HUES64 (cell line): ENCODE measurements at regions not wholly inside any gene's neighbourhood (a gene's known extent, or its start where the extent isn't known, plus 50 kb on each side); places are given as distances from the start of the nearest gene placed in this dataset.

Source experiments
- H3K27ac ChIP-seq: 2 replicates; pipeline ENCODE4 v1.7.0; 2013; ENCODE audit warnings: low read depth, low read length, inconsistent platforms
- H3K27me3 ChIP-seq: 2 replicates; pipeline ENCODE4 v1.6.1; 2013; ENCODE audit warnings: mild to moderate bottlenecking, low read length; ENCODE audit not compliant: insufficient read depth
- H3K36me3 ChIP-seq: 2 replicates; pipeline ENCODE4 v1.6.1; 2013; ENCODE audit warnings: mild to moderate bottlenecking, low read length; ENCODE audit not compliant: insufficient read depth
- H3K4me1 ChIP-seq: 2 replicates; pipeline ENCODE4 v1.6.1; 2013; ENCODE audit warnings: mild to moderate bottlenecking, low read length, moderate library complexity; ENCODE audit not compliant: insufficient read depth
- H3K4me3 ChIP-seq: 2 replicates; pipeline ENCODE4 v1.5.1; 2013; ENCODE audit warnings: mild to moderate bottlenecking, low read length, moderate library complexity
- H3K9ac ChIP-seq: 2 replicates; pipeline ENCODE4 v1.6.1; 2013; ENCODE audit warnings: mild to moderate bottlenecking, low read depth, low read length
- H3K9me3 ChIP-seq: 2 replicates; pipeline ENCODE4 v1.6.1; 2013; ENCODE audit warnings: low read depth, low read length; ENCODE audit not compliant: insufficient read depth
- WGBS: fragments of 150-250, 120-280 bp; methylation state at CpG from one replicate; pipeline ENCODE4 v1.1.7; 2013; ENCODE audit warnings: missing lambda C conversion rate; 5-methylcytosine and 5-hydroxymethylcytosine counted together

- Histone ChIP-seq H3K4me1 (no peaks in the 10 kb centered on the region), H3K27me3 (no peaks in the 10 kb centered on the region), H3K4me3 (no peak overlapping the region), H3K36me3 (no peaks in the 10 kb centered on the region), H3K27ac (no peak overlapping the region), H3K9me3 (no peaks in the 10 kb centered on the region), H3K9ac (no peak overlapping the region)
- 93% methylated on average over 7 of the region's 7 CpGs for WGBS
Observed at GRCh38 chr9:16335788-16336580, 534.5 kb downstream of the BNC2 start.

- Histone ChIP-seq H3K9ac (no peak overlapping the region), H3K36me3 (no peaks in the 10 kb centered on the region), H3K4me3 (no peak overlapping the region), H3K9me3 (no peaks in the 10 kb centered on the region), H3K27ac (no peak overlapping the region), H3K4me1 (no peaks in the 10 kb centered on the region), H3K27me3 (no peaks in the 10 kb centered on the region)
- 62% methylated on average over 2 of the region's 2 CpGs for WGBS
Observed at GRCh38 chr9:16336833-16337232, 533.6 kb downstream of the BNC2 start.

- WGBS, result 92% methylated on average over 5 of the region's 5 CpGs
- H3K36me3 ChIP-seq, result no peaks in the 10 kb centered on the region
- no peak overlapping the region for H3K4me3 ChIP-seq
- H3K27ac ChIP-seq, result no peak overlapping the region
- H3K9me3 ChIP-seq, result no peaks in the 10 kb centered on the region
- H3K27me3 ChIP-seq, result no peaks in the 10 kb centered on the region
- no peak overlapping the region for H3K9ac ChIP-seq
- no peaks in the 10 kb centered on the region for H3K4me1 ChIP-seq
Observed at GRCh38 chr9:16337322-16338029, 533.0 kb downstream of the BNC2 start.

- no peak overlapping the region for H3K9ac ChIP-seq
- peaks cover 6% of the 10 kb centered on the region; the same call in 1 of the 2 replicates for H3K4me1 ChIP-seq
- H3K36me3 ChIP-seq, result no peaks in the 10 kb centered on the region
- no peaks in the 10 kb centered on the region for H3K9me3 ChIP-seq
- 92% methylated on average over 2 of the region's 2 CpGs for WGBS
- no peak overlapping the region for H3K4me3 ChIP-seq
- H3K27ac ChIP-seq, result no peak overlapping the region
- H3K27me3 ChIP-seq, result no peaks in the 10 kb centered on the region
Observed at GRCh38 chr9:16341177-16341576, 529.3 kb downstream of the BNC2 start.

GRCh38 chr9:16342246-16343020 is 528.0 kb downstream of the BNC2 start:
- Histone ChIP-seq H3K27ac (no peak overlapping the region), H3K4me1 (peaks cover 6% of the 10 kb centered on the region; the same call in 1 of the 2 replicates), H3K27me3 (no peaks in the 10 kb centered on the region), H3K4me3 (no peak overlapping the region), H3K9ac (no peak overlapping the region), H3K9me3 (no peaks in the 10 kb centered on the region), H3K36me3 (no peaks in the 10 kb centered on the region)
- WGBS, result 98% methylated on average over 7 of the region's 7 CpGs

- Histone ChIP-seq H3K27ac (no peak overlapping the region), H3K9me3 (no peaks in the 10 kb centered on the region)
- 93% methylated on average over 11 of the region's 12 CpGs for WGBS
Observed at GRCh38 chr9:16343249-16344237, 526.9 kb downstream of the BNC2 start.

GRCh38 chr9:16344343-16344742 is 526.1 kb downstream of the BNC2 start:
- H3K4me3 ChIP-seq, result no peak overlapping the region
- no peaks in the 10 kb centered on the region for H3K27me3 ChIP-seq
- H3K9me3 ChIP-seq, result no peaks in the 10 kb centered on the region
- 69% methylated on average over 6 of the region's 6 CpGs for WGBS
- no peaks in the 10 kb centered on the region for H3K36me3 ChIP-seq
- no peak overlapping the region for H3K27ac ChIP-seq
- no peak overlapping the region for H3K9ac ChIP-seq
- peaks cover 6% of the 10 kb centered on the region; the same call in 1 of the 2 replicates for H3K4me1 ChIP-seq

More at GRCh38 chr9:16343249-16344237, 526.9 kb downstream of the BNC2 start:
- Histone ChIP-seq H3K9ac (no peak overlapping the region), H3K36me3 (no peaks in the 10 kb centered on the region), H3K27me3 (no peaks in the 10 kb centered on the region), H3K4me1 (peaks cover 6% of the 10 kb centered on the region; the same call in 1 of the 2 replicates), H3K4me3 (no peak overlapping the region)

GRCh38 chr9:16345902-16346301 is 524.6 kb downstream of the BNC2 start:
- Histone ChIP-seq H3K4me3 (no peak overlapping the region), H3K27me3 (no peaks in the 10 kb centered on the region), H3K9ac (no peak overlapping the region), H3K4me1 (peaks cover 6% of the 10 kb centered on the region; the same call in 1 of the 2 replicates), H3K36me3 (no peaks in the 10 kb centered on the region), H3K27ac (no peak overlapping the region), H3K9me3 (no peaks in the 10 kb centered on the region)
- 92% methylated on average over 3 of the region's 3 CpGs for WGBS

- 94% methylated on average over 5 of the region's 5 CpGs for WGBS
- H3K27me3 ChIP-seq, result no peaks in the 10 kb centered on the region
- H3K4me3 ChIP-seq, result no peak overlapping the region
- H3K4me1 ChIP-seq, result peaks cover 6% of the 10 kb centered on the region; the same call in 1 of the 2 replicates
- no peak overlapping the region for H3K27ac ChIP-seq
- no peak overlapping the region for H3K9ac ChIP-seq
- no peaks in the 10 kb centered on the region for H3K36me3 ChIP-seq
- no peaks in the 10 kb centered on the region for H3K9me3 ChIP-seq
Observed at GRCh38 chr9:16347886-16348285, 522.6 kb downstream of the BNC2 start.

GRCh38 chr9:16348531-16348930 is 521.9 kb downstream of the BNC2 start:
- H3K4me3 ChIP-seq, result no peak overlapping the region
- no peaks in the 10 kb centered on the region for H3K9me3 ChIP-seq
- H3K27ac ChIP-seq, result no peak overlapping the region
- no peak overlapping the region for H3K9ac ChIP-seq
- WGBS, result 77% methylated on average over 4 of the region's 4 CpGs
- no peaks in the 10 kb centered on the region for H3K27me3 ChIP-seq
- H3K36me3 ChIP-seq, result no peaks in the 10 kb centered on the region
- H3K4me1 ChIP-seq, result peaks cover 6% of the 10 kb centered on the region; the same call in 1 of the 2 replicates
